HG03045 (cell line): ENCODE measurements at regions not wholly inside any gene's neighbourhood (a gene's known extent, or its start where the extent isn't known, plus 50 kb on each side); places are given as distances from the start of the nearest gene placed in this dataset.
A peak's percentile ranks its signal among the peaks of the same experiment; 100 is the strongest.
"Not testable (repeated sequence)": the region's sequence is repeated elsewhere in the genome, so short reads cannot be mapped to it uniquely, and the experiment has no call there.

Experiments
- ATAC-seq: cut with Tn5 transposase; IDR thresholded peaks from one replicate; pipeline ENCODE4 v1.9.1; 2021; ENCODE audit warnings: mild to moderate bottlenecking, moderate library complexity; ENCODE audit not compliant: unreplicated experiment

DNA sequence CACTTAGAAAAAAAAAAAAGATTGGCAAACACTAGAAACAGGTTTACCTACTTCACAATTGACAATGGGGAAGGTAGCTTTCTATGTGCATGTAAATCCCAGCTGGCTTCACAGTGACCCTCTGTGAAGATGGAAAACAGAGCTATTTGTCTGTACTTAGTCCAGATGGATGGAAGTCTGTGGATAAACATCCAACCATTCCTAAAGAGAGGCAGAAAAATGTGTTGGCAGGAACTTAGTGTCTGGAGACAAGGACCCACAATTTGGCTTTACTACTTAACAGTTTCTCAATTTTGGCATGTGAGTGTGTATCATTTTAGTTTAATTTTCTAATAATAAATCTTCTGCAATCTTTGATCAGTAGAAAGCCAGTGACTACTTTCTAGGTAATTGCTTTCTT, 154.4 kb downstream of the RAD51AP2 start:
- no peak for ATAC-seq

DNA sequence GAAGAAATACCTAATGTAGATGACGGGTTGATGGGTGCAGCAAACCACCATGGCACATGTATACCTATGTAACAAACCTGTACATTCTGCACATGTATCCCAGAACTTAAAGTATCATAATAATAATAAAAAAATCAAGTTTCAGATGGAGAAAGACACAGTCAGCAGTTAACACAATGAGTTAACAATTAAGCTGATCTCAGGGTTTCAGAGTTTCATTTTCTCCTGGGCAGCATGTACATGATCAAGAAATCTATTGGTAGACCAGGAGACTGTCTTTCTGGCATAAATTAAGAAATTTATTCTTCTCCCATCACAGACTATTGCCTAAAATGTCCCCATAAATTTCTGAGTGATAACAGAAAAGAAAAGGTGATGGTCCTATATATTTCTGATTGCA, 155.3 kb downstream of the RAD51AP2 start:
- ATAC-seq: no peak

DNA sequence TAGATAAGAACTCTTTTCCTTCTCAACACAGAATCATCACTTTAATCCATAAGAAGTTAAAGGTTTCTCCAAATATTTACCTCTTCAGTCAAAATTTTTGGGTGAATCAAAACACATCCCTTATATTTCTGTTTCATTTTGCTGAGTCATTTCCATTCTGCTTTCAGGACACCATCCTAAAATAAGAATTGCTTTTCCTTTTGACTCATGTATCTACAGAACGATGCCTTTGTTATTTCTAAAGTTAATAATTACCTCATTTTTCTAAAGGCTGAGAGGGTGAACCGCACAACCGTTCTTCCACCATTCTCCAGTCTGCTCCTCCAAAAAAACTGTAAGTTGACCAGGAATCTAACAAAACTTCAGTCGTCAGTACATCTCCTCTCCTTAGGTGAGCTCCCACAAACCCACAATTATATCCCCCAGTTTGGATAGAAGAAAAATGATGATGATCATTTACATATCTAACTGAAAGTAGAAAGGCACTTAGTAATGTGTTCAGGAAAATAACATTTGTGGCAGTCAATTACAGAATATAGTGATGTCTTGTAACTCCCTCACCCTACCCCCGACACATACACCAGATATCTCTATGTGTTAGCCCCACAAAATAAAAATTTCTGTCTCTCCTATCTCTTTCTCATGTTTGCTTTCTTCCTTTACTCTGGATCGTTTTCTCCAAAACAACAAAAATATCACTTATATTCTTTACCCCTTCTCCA, 162.5 kb downstream of the RAD51AP2 start:
- ATAC-seq: peak; percentile 90

DNA sequence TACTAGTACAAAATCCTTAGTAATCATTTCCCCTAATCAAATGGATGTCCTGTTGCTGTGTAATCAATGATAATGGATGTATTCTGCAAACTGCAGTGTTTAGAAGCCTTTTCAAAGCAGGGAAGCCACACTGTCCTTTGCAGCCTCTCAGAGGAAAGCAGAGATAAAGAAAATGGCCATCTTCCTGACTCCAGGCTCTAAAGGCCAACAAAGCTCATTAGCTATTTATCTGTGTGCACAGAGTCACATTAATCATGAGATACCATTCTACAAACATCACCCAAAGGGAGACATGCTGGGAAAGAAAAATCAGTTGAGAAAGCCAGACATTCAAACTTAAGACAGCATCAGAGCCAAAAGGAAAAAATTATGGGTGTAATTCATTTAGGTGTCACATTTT, 165.0 kb downstream of the RAD51AP2 start:
- ATAC-seq: no peak

DNA sequence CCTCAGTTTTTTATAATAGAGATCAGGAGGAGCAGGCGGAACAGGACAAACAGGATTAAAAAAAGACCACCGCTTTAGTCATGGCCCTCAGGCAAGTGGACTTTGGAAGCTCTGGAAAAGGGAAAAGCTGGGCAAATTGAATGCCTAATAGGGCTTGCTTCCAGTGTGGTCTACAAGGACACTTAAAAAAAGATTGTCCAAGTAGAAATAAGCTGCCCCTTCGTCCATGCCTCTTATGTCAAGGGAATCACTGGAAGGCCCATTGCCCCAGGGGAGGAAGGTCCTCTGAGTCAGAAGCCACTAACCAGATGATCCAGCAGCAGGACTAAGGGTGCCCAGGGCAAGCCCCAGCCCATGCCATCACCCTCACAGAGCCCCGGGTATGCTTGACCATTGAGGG, 175.5 kb downstream of the RAD51AP2 start:
- not testable (repeated sequence) for ATAC-seq

DNA sequence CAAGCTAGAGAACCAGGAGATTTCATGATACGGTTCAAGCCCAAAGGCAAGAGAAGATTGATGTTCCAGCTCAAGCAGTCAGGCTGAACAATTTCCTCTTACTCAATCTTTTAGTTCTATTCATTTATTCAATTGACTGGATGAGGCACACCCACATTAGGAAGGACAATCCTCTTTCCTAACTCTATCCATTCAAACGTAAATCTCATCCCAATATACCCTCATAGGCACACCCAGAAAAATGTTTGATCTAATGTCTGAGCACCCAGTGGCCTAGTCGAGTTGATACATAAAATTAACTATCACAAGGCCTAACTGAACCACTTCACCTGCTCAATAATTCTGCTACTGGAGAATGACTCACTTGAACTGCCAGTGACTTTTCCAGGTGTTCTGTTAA, 180.7 kb downstream of the RAD51AP2 start:
- no peak for ATAC-seq

DNA sequence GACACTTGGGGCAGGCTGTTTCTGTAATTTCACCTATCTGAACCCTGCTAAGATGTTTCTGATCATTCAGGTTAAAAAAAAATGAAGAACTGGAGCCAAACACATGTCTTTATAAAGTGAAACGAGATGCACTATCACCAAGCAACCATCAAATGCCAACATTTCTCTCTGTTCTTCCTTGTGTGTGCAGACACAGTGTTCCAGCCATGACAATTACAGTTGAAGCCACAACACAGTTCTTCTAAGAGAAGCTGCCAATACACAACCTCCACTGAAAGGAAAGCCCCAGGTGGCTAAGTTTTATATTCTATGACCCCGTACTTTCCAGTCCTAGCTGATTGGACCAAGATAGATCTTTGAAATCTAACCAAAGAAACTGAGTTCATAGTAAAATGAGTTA, 181.8 kb downstream of the RAD51AP2 start:
- ATAC-seq: no peak

DNA sequence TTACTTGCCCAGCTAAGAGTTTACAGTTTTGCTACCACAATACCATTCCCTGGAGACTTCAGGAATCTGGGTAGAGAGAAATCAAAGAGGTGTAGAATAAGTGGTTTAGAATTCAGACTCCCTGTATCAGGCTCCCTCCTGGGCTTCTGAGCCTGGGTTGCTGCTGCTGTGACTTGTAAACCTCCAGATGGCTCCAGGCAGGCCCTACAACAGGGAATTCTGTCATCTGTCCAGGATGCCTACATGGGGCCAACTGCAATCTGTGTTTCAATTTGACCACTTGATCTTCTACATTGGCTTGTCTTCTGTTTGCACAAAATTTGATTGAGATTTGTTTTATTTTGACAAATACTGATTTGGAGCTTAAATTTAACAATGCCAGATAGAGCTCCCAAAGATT, 183.9 kb downstream of the RAD51AP2 start:
- no peak for ATAC-seq

DNA sequence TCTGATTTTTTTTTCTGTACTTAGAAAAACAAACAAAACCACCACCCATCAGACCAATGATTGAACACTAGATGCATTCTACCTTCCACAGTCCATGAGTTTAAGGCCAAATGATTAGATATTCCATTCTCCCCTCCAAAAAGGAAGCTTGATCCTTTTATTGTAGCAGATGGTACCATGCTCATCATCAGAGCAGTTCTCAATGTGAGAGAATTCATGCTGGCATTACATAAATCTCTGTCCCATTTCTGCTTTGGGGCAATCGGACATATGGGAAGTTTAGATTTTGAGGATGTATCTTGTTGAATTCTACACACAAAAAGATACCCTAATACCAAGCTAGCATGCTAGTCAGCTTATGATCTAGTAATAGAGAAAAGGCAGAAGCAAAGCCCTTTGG, 186.6 kb downstream of the RAD51AP2 start:
- no peak for ATAC-seq

DNA sequence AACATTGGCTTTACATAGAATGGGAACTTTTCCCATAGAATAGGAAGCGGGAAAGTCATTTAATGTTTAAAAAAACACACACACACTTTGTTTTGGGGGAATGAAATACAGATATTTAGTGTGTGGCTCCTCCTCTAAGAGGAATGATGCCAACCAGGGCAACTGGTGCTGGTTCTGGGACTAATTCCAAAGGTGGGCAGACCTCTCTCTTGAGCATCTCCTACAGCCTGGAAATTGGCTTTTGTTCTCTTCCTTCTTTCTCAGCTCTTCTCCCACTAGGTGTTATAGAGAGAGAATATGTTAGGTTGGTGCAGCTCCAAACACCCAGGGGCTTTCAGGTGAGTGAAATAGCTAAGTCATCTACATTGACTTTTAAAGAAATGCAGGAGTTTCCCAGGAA, 190.1 kb downstream of the RAD51AP2 start:
- ATAC-seq: no peak

DNA sequence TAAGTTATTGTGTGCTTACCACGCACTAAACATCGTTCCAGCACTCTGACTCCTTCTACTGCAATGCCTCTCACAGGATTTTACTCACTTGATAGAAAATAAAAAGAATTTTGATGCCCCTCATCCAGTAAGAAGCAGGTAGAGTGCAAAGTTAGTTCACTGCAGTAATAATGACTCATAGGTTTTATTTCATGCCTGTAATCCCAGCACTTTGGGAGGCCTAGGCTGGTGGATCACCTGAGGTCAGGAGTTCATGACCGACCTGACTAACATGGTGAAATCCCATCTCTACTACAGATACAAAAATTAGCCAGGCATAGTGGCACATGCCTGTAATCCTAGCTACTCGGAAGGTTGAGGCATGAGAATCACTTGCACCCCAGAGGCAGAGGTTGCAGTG, 190.6 kb downstream of the RAD51AP2 start:
- no peak for ATAC-seq

DNA sequence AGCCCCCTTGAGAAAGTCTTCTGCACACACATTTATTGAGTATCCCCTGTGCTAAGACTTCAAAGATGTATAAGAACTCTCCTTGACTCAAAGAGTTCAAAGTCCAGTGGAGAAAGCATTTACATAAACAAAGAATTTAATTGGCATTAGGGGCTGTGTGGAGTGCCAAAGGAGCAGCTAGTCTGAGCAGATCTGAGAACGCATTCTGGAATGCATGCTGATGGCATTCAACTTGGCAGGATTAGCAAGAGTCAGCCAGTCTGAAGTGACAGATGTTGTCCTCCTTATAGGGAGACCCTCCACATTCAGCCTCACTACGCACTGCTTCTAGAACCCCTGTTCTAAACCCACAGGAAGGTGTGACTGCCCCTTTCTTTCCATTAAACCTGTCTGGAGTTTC, 191.5 kb downstream of the RAD51AP2 start:
- ATAC-seq: no peak

DNA sequence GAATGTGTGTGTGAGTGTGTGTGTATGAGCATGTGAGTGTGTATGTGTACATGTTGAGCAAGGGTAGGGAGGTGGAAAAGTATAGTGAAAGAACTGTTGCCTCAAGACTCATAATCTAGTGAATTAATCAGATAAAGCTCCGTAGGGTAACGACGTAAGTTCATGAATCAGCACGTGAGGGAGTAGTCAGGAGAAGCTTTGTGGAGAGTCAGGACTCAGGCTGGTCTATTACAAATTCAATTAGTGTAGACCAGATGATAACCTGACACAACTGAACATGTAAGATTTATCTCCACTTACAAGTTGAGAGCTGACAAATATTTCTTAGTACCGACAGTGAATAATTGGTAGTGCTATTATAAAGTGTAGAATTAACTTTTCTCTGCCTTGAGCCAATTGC, 194.5 kb downstream of the RAD51AP2 start:
- no peak for ATAC-seq

DNA sequence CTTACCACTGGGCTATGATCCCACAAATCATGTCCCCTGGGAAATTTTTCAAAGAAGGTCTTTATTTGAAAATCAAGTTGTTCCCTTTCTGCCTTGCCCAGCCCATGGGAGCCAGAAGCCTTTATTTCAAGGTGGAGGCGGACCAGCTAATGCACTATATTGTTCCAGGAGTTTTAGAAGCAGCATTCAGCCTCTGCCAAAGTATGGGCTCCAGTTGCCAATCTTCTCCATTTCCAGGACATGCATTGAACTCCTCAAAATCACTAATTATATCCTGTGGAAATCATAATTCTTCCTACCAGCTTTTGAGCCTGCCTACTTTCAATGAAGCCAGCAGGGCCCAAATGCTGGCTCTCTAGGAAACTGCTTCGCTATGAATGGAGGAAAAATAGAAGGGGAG, 195.8 kb downstream of the RAD51AP2 start:
- ATAC-seq: no peak

DNA sequence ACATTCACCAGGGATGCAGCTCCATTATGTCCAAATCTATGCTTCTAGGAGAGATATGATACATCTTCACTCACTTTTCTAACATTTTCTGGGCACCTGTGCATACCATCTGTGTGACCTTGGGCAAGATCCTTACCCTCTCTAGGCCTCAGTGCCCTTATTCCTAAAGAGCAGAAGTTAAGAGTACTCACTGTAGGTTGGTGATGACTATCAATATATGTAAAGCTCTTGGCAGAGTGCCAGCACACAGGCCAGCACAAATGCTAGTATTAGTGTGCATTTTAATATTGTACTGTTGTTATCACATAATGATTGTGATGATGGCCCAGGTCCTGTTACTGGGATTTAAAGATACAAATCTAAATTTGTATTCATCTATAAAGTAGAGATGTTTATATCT, 199.2 kb downstream of the RAD51AP2 start:
- ATAC-seq: no peak

DNA sequence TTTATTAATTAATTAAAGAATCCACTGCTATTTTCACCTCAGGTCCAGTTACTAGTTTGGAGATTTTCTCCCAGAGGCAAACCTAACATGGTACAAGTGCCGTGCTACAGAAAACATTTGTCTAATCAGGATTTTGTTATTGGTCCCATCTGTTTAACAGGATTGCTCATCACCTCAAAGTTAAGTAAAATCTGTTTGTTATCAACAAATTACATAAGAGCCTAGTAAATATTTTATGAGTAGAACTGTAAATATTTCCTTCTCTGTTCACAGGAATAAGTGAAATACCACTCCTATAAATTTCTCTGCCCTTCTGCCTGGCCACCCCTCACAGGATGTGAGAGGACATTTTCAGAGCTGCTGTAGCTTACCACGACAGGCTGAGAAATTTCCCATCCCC, 200.2 kb downstream of the RAD51AP2 start:
- no peak for ATAC-seq

DNA sequence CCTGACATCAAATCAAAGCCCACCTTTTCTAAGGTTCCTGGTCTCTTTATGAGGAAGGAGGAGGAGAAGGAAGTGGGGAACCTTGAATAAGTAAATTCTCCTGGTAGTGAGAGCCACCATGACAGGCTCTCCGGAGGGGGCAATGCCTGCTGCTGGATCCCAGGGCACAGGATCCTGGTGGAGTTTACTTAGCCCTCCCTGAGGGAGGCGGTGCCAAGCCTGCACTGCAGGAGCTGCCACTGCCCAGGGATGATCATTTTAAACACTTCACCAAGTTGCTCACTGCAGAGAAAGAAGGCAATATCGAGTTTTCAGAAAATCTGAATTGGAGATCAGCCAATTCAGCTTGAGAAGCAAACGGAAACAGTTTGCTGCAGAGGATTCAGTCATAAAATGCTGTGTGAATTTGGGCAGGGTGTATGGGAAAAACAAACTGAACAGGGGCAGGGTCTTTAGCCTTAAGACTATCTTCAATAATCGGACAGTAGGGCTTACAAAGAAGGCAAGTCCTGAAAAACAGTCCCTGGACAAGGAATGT, 200.7 kb downstream of the RAD51AP2 start:
- ATAC-seq: no peak

DNA sequence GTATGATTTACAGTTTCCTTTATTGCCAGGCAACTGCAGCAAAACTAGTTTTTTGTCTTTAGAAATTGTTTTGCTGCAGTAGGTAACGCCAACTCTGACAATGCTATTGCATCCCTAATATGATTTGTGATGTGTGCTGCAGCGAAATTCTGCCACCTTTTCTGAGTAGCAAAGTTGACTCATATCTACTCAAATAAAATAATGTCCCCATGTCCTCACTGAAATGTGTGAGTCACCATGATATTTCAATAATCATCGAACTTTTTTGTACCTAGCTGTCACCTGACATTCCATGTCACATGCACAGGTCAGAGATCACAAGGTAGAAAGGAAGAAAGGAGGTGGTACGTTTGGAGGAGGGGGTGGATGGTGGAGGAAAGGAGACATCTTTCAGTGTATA, 205.0 kb downstream of the RAD51AP2 start:
- no peak for ATAC-seq

DNA sequence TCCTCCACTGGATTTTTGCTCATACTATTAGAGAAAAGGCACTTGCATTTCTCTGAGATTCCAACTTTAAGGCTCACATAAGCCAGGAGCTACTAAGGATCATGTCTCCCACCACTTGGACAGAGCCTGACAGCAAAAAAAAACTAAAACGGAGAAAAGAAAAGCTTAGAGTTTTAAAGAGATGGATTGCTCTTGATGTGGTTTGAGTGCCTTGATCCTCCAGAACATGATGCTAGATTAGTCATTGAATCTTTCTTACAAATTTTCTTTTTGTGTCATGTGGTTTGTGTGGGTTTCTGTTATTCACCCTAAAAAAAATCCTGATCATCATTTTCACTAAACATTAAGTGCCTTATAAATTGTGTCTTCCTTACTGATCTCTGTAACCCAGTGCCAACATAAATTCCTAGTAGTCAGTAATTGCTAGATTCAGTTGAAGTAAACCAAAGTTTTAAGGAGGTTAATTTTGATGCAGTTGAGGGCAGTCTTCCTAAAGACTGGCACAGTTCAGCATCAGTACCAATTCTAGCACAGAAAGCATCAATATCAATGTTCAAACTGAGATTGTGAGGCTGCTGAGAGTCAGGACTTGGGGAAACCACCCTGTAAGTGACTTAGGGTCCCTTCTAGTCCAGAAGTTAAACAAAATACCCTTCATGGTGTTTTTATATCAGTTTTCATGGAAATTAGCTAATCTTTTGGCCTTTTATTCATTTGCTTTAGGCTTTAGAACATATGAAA, 206.3 kb downstream of the RAD51AP2 start:
- no peak for ATAC-seq

DNA sequence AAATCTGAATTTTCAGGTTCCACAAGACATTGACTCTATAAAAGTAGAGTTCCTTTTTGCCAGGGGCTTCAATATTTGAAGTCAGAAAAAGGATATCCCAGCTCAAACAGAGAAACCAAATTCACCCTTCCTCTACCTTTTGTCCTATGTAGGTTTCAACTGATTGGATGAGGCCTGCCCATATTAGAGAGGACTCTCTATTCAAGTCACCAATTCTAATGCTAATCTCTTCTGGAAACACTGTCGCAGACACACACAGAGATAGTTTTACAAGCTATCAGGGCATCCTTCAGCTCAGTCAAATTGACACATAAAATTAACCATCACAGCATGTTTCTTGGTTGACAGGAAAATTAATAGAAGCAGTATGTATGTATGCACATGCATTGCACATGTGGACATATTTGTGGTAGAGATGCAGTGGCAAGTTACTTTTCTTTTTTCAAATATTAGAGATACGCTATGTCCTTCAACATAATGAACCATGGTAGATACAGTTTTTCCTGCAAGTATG, 207.1 kb downstream of the RAD51AP2 start:
- ATAC-seq: no peak

DNA sequence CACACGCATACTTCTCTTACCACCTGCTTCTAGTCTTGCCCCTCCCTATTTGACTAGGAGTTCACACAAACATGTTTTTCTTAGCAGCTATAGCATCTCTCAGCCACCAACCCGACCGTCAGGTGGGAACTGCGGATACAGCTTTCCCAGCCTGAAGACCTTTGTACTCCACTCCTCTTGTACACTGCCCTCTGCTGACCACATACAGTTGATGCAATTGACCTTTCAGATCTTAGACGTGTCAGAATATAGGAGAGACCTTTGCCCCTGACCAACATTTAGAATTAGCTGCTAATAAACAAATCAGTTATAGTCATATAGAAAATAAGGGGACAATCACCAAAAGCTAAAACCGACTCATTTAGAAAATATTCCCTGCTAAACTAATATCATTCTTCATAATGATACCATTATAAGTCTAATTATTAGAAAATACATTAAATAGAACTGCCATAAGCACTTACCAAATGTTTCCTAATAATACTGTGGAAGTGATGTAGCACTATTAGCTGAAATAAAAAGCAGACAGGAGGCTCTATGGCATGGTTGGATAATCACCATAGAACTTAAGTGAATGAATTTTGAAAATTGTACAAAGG, 208.4 kb downstream of the RAD51AP2 start:
- ATAC-seq: peak; percentile 77

DNA sequence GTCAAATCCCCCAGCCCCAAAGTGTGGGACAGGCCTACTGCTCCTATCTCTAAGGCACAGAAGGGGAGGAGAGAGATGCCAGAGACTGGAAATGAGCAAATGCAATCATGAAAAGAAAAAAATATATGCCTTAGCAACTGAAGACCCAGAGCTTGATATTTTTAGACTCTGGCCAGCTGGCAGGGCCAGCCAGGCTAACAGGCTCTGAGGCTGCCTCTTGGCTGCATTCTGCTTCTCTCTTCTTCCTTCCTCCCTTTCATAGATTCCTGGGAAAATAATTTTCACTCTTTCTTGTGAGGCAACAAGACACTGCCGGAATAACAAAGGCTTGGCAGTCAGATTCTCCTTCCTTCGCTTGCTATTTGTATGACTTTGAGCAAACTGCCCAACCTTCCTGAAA, 209.1 kb downstream of the RAD51AP2 start:
- ATAC-seq: no peak
